H1 (cell line): ENCODE measurements at regions not wholly inside any gene's neighbourhood (a gene's known extent, or its start where the extent isn't known, plus 50 kb on each side); places are given as distances from the start of the nearest gene placed in this dataset.

Source experiments
- CTCF ChIA-PET: fragments of 300-600 bp; sonication (Branson Sonifier 250); formaldehyde crosslinking; loops from one replicate; lab custom pipeline; 2021; ENCODE audit not compliant: partially characterized antibody; lab: Charles Lee
- POLR2A ChIA-PET: fragments of 300-600 bp; sonication (Branson Sonifier 250); formaldehyde crosslinking; loops from one replicate; lab custom pipeline; 2021; ENCODE audit warnings: inconsistent platforms; ENCODE audit not compliant: partially characterized antibody; lab: Charles Lee
- DNase-seq, 2 experiments: peaks; one replicate each; pipeline versions ENCODE4 v3.0.0 to v3.0.0-alpha.2; 2010 to 2022; ENCODE audit warnings: low spot score in 2 of 2, low read depth in 1 of 2, mixed read lengths in 1 of 2
- FAIRE-seq: peaks from 2 replicates; lab custom pipeline; 2011; peaks lifted over from hg19 to GRCh38; lab: Jason Lieb, UNC
- H2AFZ ChIP-seq: 2 replicates; pipeline ENCODE4 v1.8.1; 2012; ENCODE audit warnings: low read length, inconsistent platforms
- H2AK5ac ChIP-seq: 2 replicates; pipeline ENCODE4 v1.6.1; 2013; ENCODE audit warnings: low read depth, low read length
- H2BK120ac ChIP-seq: replicated peaks from 2 replicates; pipeline ENCODE3; 2013; ENCODE audit warnings: low read depth, low read length, inconsistent platforms
- H2BK12ac ChIP-seq: 2 replicates; pipeline ENCODE4 v1.6.1; 2013; ENCODE audit warnings: low read depth, low read length
- H2BK15ac ChIP-seq: 2 replicates; pipeline ENCODE4 v1.6.1; 2013; ENCODE audit warnings: low read length
- H2BK20ac ChIP-seq: 2 replicates; pipeline ENCODE4 v1.6.1; 2013; ENCODE audit warnings: low read length
- H2BK5ac ChIP-seq: 2 replicates; pipeline ENCODE4 v1.6.1; 2013; ENCODE audit warnings: low read depth, low read length
- H3K14ac ChIP-seq: 2 replicates; pipeline ENCODE4 v1.6.1; 2013; ENCODE audit warnings: inconsistent platforms; ENCODE audit not compliant: insufficient read length
- H3K18ac ChIP-seq: 2 replicates; pipeline ENCODE4 v1.6.1; 2013; ENCODE audit warnings: low read length; ENCODE audit errors: extremely low read depth
- H3K23ac ChIP-seq: 2 replicates; pipeline ENCODE4 v1.6.1; 2013; ENCODE audit warnings: inconsistent platforms; ENCODE audit not compliant: insufficient read length
- H3K23me2 ChIP-seq: 2 replicates; pipeline ENCODE4 v1.6.1; 2013; ENCODE audit warnings: low read depth, low read length
- H3K27ac ChIP-seq: 2 replicates; pipeline ENCODE4 v1.6.1; 2011; ENCODE audit warnings: low read depth, low read length, inconsistent platforms
- H3K27me3 ChIP-seq, 4 experiments: replicated peaks in 1 of 4; 1 replicate in 1 of 4; 2 replicates in 3 of 4; pipeline versions ENCODE4 v1.6.1 to v1.8.1; 2011 to 2013; ENCODE audit warnings: low read length in 3 of 4, mild to moderate bottlenecking in 3 of 4, inconsistent platforms in 2 of 4, mixed read lengths in 2 of 4, moderate library complexity in 1 of 4; ENCODE audit not compliant: control insufficient read depth in 3 of 4, insufficient read depth in 3 of 4; ENCODE audit errors: extremely low read depth in 1 of 4
- H3K36me3 ChIP-seq, 4 experiments: 2 replicates each; pipeline versions ENCODE4 v1.6.1 to v1.8.1; 2011 to 2013; ENCODE audit warnings: mild to moderate bottlenecking in 4 of 4, low read length in 3 of 4, moderate library complexity in 2 of 4, control low read depth in 1 of 4, inconsistent platforms in 1 of 4; ENCODE audit not compliant: insufficient read depth in 4 of 4, control insufficient read depth in 2 of 4
- H3K4ac ChIP-seq: replicated peaks from 2 replicates; pipeline ENCODE3; 2013; ENCODE audit warnings: low read length, low read depth, mixed read lengths, inconsistent platforms; ENCODE audit not compliant: insufficient read length
- H3K4me1 ChIP-seq, 4 experiments: replicated peaks in 1 of 4; 1 replicate in 1 of 4; 2 replicates in 3 of 4; pipeline versions ENCODE4 v1.6.1 to v1.8.1; 2011 to 2013; ENCODE audit warnings: low read length in 3 of 4, inconsistent platforms in 2 of 4, mixed read lengths in 1 of 4; ENCODE audit not compliant: insufficient read depth in 4 of 4, control insufficient read depth in 3 of 4
- H3K4me2 ChIP-seq, 2 experiments: 2 replicates each; pipeline versions ENCODE4 v1.6.1 to v1.8.1; 2011 to 2013; ENCODE audit warnings: low read depth in 2 of 2, low read length in 2 of 2, control low read depth in 1 of 2, inconsistent platforms in 1 of 2, mild to moderate bottlenecking in 1 of 2; ENCODE audit not compliant: insufficient read depth in 1 of 2
- H3K4me3 ChIP-seq, 4 experiments: fragments of 200-600, 300-600 bp in 1 of 4; sonication (generic), shearing (Covaris generic), sonication (Bioruptor Twin) in 1 of 4; 2 replicates each; pipeline versions ENCODE4 v1.5.1 to v1.8.1; 2011 to 2016; ENCODE audit warnings: low read length in 4 of 4, low read depth in 3 of 4, control low read depth in 2 of 4, inconsistent platforms in 2 of 4, mild to moderate bottlenecking in 2 of 4, mixed read lengths in 1 of 4, moderate library complexity in 1 of 4; ENCODE audit not compliant: insufficient read depth in 2 of 4; ENCODE audit errors: extremely low read depth in 1 of 4
- H3K56ac ChIP-seq: replicated peaks from 2 replicates; pipeline ENCODE3; 2013; ENCODE audit warnings: low read depth, mild to moderate bottlenecking, mixed read lengths, low read length, inconsistent platforms; ENCODE audit not compliant: insufficient read length
- H3K79me1 ChIP-seq: 2 replicates; pipeline ENCODE4 v1.6.1; 2013; ENCODE audit warnings: low read depth, low read length, control low read depth
- H3K79me2 ChIP-seq, 2 experiments: 2 replicates each; pipeline versions ENCODE4 v1.6.1 to v1.8.1; 2012 to 2013; ENCODE audit warnings: low read length in 2 of 2, mild to moderate bottlenecking in 2 of 2, inconsistent platforms in 1 of 2; ENCODE audit not compliant: insufficient read depth in 2 of 2, control insufficient read depth in 1 of 2
- H3K9ac ChIP-seq, 4 experiments: replicated peaks in 1 of 4; 1 replicate in 1 of 4; 2 replicates in 3 of 4; pipeline versions ENCODE4 v1.6.1 to v1.8.1; 2011 to 2013; ENCODE audit warnings: low read depth in 3 of 4, low read length in 3 of 4, control low read depth in 2 of 4, mild to moderate bottlenecking in 2 of 4, moderate library complexity in 2 of 4, inconsistent platforms in 1 of 4; ENCODE audit errors: extremely low read depth in 1 of 4
- H3K9me3 ChIP-seq, 2 experiments: 2 replicates each; pipeline versions ENCODE4 v1.6.1 to v1.8.1; 2012 to 2013; ENCODE audit warnings: mild to moderate bottlenecking in 2 of 2, moderate library complexity in 2 of 2, control low read depth in 1 of 2, inconsistent platforms in 1 of 2, low read depth in 1 of 2, low read length in 1 of 2, mixed read lengths in 1 of 2; ENCODE audit not compliant: insufficient read depth in 2 of 2
- H4K20me1 ChIP-seq, 2 experiments: replicated peaks in 1 of 2; 2 replicates each; pipeline versions ENCODE3 to v1.8.1; 2011 to 2013; ENCODE audit warnings: inconsistent platforms in 2 of 2, low read length in 2 of 2, mild to moderate bottlenecking in 1 of 2; ENCODE audit not compliant: insufficient read depth in 2 of 2, control insufficient read depth in 1 of 2
- H4K5ac ChIP-seq: 2 replicates; pipeline ENCODE4 v1.6.1; 2013; ENCODE audit warnings: low read length, low read depth, mixed read lengths, inconsistent platforms; ENCODE audit not compliant: insufficient read length
- H4K8ac ChIP-seq: 2 replicates; pipeline ENCODE4 v1.8.0; 2013; ENCODE audit warnings: mild to moderate bottlenecking, moderate library complexity, low read length, inconsistent platforms; ENCODE audit not compliant: insufficient read depth; ENCODE audit errors: extremely low read depth
- H4K91ac ChIP-seq: replicated peaks from 2 replicates; pipeline ENCODE3; 2013; ENCODE audit warnings: low read length, mixed read lengths, inconsistent platforms; ENCODE audit not compliant: insufficient read length
- BCL11A ChIP-seq, 2 experiments: IDR thresholded peaks; one replicate each; pipeline ENCODE4 v1.6.1; 2011; ENCODE audit warnings: low read depth in 2 of 2, low read length in 2 of 2, mild to moderate bottlenecking in 2 of 2
- CREB1 ChIP-seq: IDR thresholded peaks from 2 replicates; pipeline ENCODE4 v1.6.1; 2012; ENCODE audit warnings: inconsistent platforms
- CTBP2 ChIP-seq: IDR thresholded peaks from 2 replicates; pipeline ENCODE4 v1.7.0; 2011; ENCODE audit warnings: borderline replicate concordance, mild to moderate bottlenecking, moderate library complexity, mixed read lengths, low read length; ENCODE audit not compliant: insufficient read depth, insufficient read length
- GABPA ChIP-seq: IDR thresholded peaks from 2 replicates; pipeline ENCODE4 v1.6.1; 2011; ENCODE audit warnings: mild to moderate bottlenecking, low read length, moderate library complexity, borderline replicate concordance; ENCODE audit not compliant: insufficient read depth
- HDAC6 ChIP-seq: IDR thresholded peaks from one replicate; pipeline ENCODE4 v1.7.1; 2012; ENCODE audit warnings: low read depth, mild to moderate bottlenecking, inconsistent platforms, low read length, moderate library complexity
- JUN ChIP-seq: IDR thresholded peaks from 2 replicates; pipeline ENCODE4 v1.6.1; 2011; ENCODE audit warnings: low read depth, mild to moderate bottlenecking, improper control_type of control experiment, low read length
- NANOG ChIP-seq: IDR thresholded peaks from 2 replicates; pipeline ENCODE4 v1.6.1; 2011; ENCODE audit warnings: low read length, low read depth, mild to moderate bottlenecking, inconsistent platforms; ENCODE audit not compliant: insufficient read depth, poor library complexity, severe bottlenecking
- TCF12 ChIP-seq: IDR thresholded peaks from 2 replicates; pipeline ENCODE4 v1.6.1; 2011; ENCODE audit warnings: low read depth, mild to moderate bottlenecking, low read length
- TEAD4 ChIP-seq: IDR thresholded peaks from 2 replicates; pipeline ENCODE4 v1.6.1; 2012; ENCODE audit warnings: low read depth, low read length, inconsistent platforms, mixed read lengths
- WGBS, 2 experiments: shearing (Covaris generic) in 1 of 2; methylation state at CpG; one replicate each; pipeline versions ENCODE4 v1.1.6 to v1.1.7; 2013 to 2015; ENCODE audit warnings: low lambda C conversion rate in 2 of 2, mixed read lengths in 2 of 2, inconsistent platforms in 1 of 2, low coverage in 1 of 2, missing lambda C conversion rate in 1 of 2; ENCODE audit not compliant: insufficient replicate concordance in 2 of 2, insufficient coverage in 1 of 2, insufficient read length in 1 of 2; ENCODE audit errors: extremely low coverage in 1 of 2, missing lambda C conversion rate in 1 of 2; 5-methylcytosine and 5-hydroxymethylcytosine counted together
- TF ChIP-seq, protein P1 (sequence below): IDR thresholded peaks from 2 replicates; pipeline ENCODE4 v1.6.1; 2011; ENCODE audit warnings: low read length, improper control_type of control experiment

- H3K36me3 ChIP-seq, result no peaks in the 10 kb centered on the region
- H3K23ac ChIP-seq, result no peak overlapping the region
- no peaks in the 10 kb centered on the region for H3K79me2 ChIP-seq
- no peak overlapping the region for H2BK15ac ChIP-seq
- H3K4me3 ChIP-seq, result no peak overlapping the region
- H3K27ac ChIP-seq, result no peak overlapping the region
- no peak overlapping the region for H2AFZ ChIP-seq
- CTCF ChIA-PET, result interaction anchor here (0.7 kb wide), 1 partner anchor 55 kb away, joined by 3 read pairs; no protein-coding TSS in a partner anchor
- no peak overlapping the region for H2BK120ac ChIP-seq
- H4K8ac ChIP-seq, result no peak overlapping the region
- no peak overlapping the region for H2BK12ac ChIP-seq
- H3K27me3 ChIP-seq, result no peaks in the 10 kb centered on the region
- H3K23me2 ChIP-seq, result no peaks in the 10 kb centered on the region
- H3K4me1 ChIP-seq, result no peaks in the 10 kb centered on the region
- no peak overlapping the region for H2AK5ac ChIP-seq
- FAIRE-seq (no peak), DNase-seq (no peak)
- TF ChIP-seq BCL11A (IDR thresholded peaks at IDR 0.05; ENCODE audit: low read depth in 2 of 2, low read length in 2 of 2) (no peak), TCF12 (no peak), TEAD4 (no peak), NANOG (no peak), JUN (no peak), GABPA (no peak), CTBP2 (no peak), HDAC6 (no peak), CREB1 (no peak)
- TF ChIP-seq, protein P1, sequence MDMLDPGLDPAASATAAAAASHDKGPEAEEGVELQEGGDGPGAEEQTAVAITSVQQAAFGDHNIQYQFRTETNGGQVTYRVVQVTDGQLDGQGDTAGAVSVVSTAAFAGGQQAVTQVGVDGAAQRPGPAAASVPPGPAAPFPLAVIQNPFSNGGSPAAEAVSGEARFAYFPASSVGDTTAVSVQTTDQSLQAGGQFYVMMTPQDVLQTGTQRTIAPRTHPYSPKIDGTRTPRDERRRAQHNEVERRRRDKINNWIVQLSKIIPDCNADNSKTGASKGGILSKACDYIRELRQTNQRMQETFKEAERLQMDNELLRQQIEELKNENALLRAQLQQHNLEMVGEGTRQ, result no peak
- no peak overlapping the region for H3K56ac ChIP-seq
- POLR2A ChIA-PET, result no interaction called here
- H3K14ac ChIP-seq, result no peak overlapping the region
- no peak overlapping the region for H4K5ac ChIP-seq
- H4K20me1 ChIP-seq, result no peaks in the 10 kb centered on the region
- no peak overlapping the region for H3K4ac ChIP-seq
- H2BK5ac ChIP-seq, result no peak overlapping the region
- no peak overlapping the region for H3K9ac ChIP-seq
- H3K9me3 ChIP-seq, result no peaks in the 10 kb centered on the region
- H3K18ac ChIP-seq, result no peak overlapping the region
- H3K79me1 ChIP-seq, result no peaks in the 10 kb centered on the region
- no peak overlapping the region for H4K91ac ChIP-seq
- H3K4me2 ChIP-seq, result no peak overlapping the region
- 93% methylated on average over 2 of the region's 2 CpGs; no CpG with 5 or more reads in 1 of the 2 experiments for WGBS, 2 experiments
- H2BK20ac ChIP-seq, result no peak overlapping the region
These were observed 825.7 kb downstream of the SUCLG1 start for GRCh38 chr2:83633423-83633822.
